ENCODE measurements at regions not wholly inside any gene's neighbourhood (a gene's known extent, or its start where the extent isn't known, plus 50 kb on each side); places are given as distances from the start of the nearest gene placed in this dataset.

- BruUV-seq (replicated peaks), result no TSS peak
- POLR2A ChIA-PET, result no interaction called here
- CTCF ChIA-PET, result interaction anchor here (0.7 to 1.1 kb wide), 2 partner anchors 84 to 1245 kb away, joined by 3 to 5 read pairs; no protein-coding TSS in a partner anchor
- no peaks in the 10 kb centered on the region for H3K27me3 Mint-ChIP-seq (ENCODE audit: insufficient read depth, unreplicated experiment)
- no peak for DNase-seq (ENCODE audit: unreplicated experiment)
- no peak overlapping the region for H3K27ac Mint-ChIP-seq (ENCODE audit: low read depth, unreplicated experiment)
- H3K36me3 Mint-ChIP-seq (ENCODE audit: insufficient read depth, unreplicated experiment), result no peaks in the 10 kb centered on the region
- no peak overlapping the region for H3K4me3 Mint-ChIP-seq (ENCODE audit: unreplicated experiment)
- intact Hi-C loops (cut with micrococcal nuclease), result no loop called here
- no peak for TF ChIP-seq CTCF (IDR thresholded peaks at IDR 0.05; ENCODE audit: unreplicated experiment)
- peaks cover 12% of the 10 kb centered on the region for H3K4me1 Mint-ChIP-seq (ENCODE audit: insufficient read depth, unreplicated experiment)
- peaks cover 1% of the 10 kb centered on the region for H3K9me3 Mint-ChIP-seq (ENCODE audit: unreplicated experiment)
These were observed 263.8 kb downstream of the HDGFL1 start for GRCh38 chr6:22833191-22833590.

GRCh38 chr6:22838345-22838744 is 269.0 kb downstream of the HDGFL1 start:
- Mint-ChIP-seq H3K36me3 (ENCODE audit: insufficient read depth, unreplicated experiment) (no peaks in the 10 kb centered on the region), H3K9me3 (ENCODE audit: unreplicated experiment) (peaks cover 19% of the 10 kb centered on the region), H3K27ac (ENCODE audit: low read depth, unreplicated experiment) (no peak overlapping the region), H3K4me3 (ENCODE audit: unreplicated experiment) (no peak overlapping the region), H3K4me1 (ENCODE audit: insufficient read depth, unreplicated experiment) (no peaks in the 10 kb centered on the region), H3K27me3 (ENCODE audit: insufficient read depth, unreplicated experiment) (no peaks in the 10 kb centered on the region)
- ChIA-PET CTCF (no interaction called here), POLR2A (interaction anchor here (0.8 kb wide), 1 partner anchor 1408 kb away, joined by 3 read pairs; no protein-coding TSS in a partner anchor)
- TF ChIP-seq CTCF (IDR thresholded peaks at IDR 0.05; ENCODE audit: unreplicated experiment), result no peak
- intact Hi-C loops (cut with micrococcal nuclease), result no loop called here
- no TSS peak for BruUV-seq (replicated peaks)
- no peak for DNase-seq (ENCODE audit: unreplicated experiment)

- no peaks in the 10 kb centered on the region for H3K27me3 Mint-ChIP-seq (ENCODE audit: insufficient read depth, unreplicated experiment)
- no peak for DNase-seq (ENCODE audit: unreplicated experiment)
- POLR2A ChIA-PET, result no interaction called here
- TF ChIP-seq CTCF (IDR thresholded peaks at IDR 0.05; ENCODE audit: unreplicated experiment), result no peak
- no peaks in the 10 kb centered on the region for H3K36me3 Mint-ChIP-seq (ENCODE audit: insufficient read depth, unreplicated experiment)
- intact Hi-C loops (cut with micrococcal nuclease), result no loop called here
- CTCF ChIA-PET, result no interaction called here
- H3K9me3 Mint-ChIP-seq (ENCODE audit: unreplicated experiment), result no peaks in the 10 kb centered on the region
- no peak overlapping the region for H3K27ac Mint-ChIP-seq (ENCODE audit: low read depth, unreplicated experiment)
- H3K4me1 Mint-ChIP-seq (ENCODE audit: insufficient read depth, unreplicated experiment), result peaks cover 6% of the 10 kb centered on the region
- no peak overlapping the region for H3K4me3 Mint-ChIP-seq (ENCODE audit: unreplicated experiment)
- BruUV-seq (replicated peaks), result no TSS peak
These were observed 276.1 kb downstream of the HDGFL1 start for GRCh38 chr6:22845467-22845866.

GRCh38 chr6:22848121-22848520 is 278.8 kb downstream of the HDGFL1 start:
- no TSS peak for BruUV-seq (replicated peaks)
- Mint-ChIP-seq H3K4me1 (ENCODE audit: insufficient read depth, unreplicated experiment) (peaks cover 6% of the 10 kb centered on the region), H3K9me3 (ENCODE audit: unreplicated experiment) (no peaks in the 10 kb centered on the region), H3K4me3 (ENCODE audit: unreplicated experiment) (no peak overlapping the region), H3K27ac (ENCODE audit: low read depth, unreplicated experiment) (no peak overlapping the region), H3K36me3 (ENCODE audit: insufficient read depth, unreplicated experiment) (no peaks in the 10 kb centered on the region), H3K27me3 (ENCODE audit: insufficient read depth, unreplicated experiment) (no peaks in the 10 kb centered on the region)
- ChIA-PET POLR2A (no interaction called here), CTCF (no interaction called here)
- TF ChIP-seq CTCF (IDR thresholded peaks at IDR 0.05; ENCODE audit: unreplicated experiment), result no peak
- no peak for DNase-seq (ENCODE audit: unreplicated experiment)
- intact Hi-C loops (cut with micrococcal nuclease), result no loop called here
